GM19455 (cell line): ENCODE measurements at regions not wholly inside any gene's neighbourhood (a gene's known extent, or its start where the extent isn't known, plus 50 kb on each side); places are given as distances from the start of the nearest gene placed in this dataset.
"Not testable (repeated sequence)": the region's sequence is repeated elsewhere in the genome, so short reads cannot be mapped to it uniquely, and the experiment has no call there.

Experiments used
- ATAC-seq: cut with Tn5 transposase; IDR thresholded peaks from one replicate; pipeline ENCODE4 v1.9.1; 2021; ENCODE audit not compliant: unreplicated experiment

DNA sequence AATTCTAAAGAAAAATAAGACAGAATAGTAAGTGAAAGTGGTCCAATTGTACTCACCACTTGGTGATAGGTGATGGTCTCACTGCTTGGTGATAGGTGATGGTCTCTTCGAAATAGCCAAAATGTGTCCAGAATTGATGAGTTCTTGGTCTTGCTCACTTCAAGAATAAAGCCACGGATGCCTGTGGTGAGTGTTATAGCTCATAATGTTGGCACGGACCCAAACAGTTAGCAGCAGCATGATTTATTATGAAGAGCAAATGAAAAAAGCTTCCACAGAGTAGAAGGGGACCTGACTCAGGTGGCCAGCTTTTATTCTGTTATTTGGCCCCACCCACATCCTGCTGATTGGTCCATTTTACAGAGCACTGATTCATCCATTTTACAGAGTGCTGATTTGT is 272.6 kb downstream of the RPS4Y2 start:
- no peak for ATAC-seq

GRCh38 chrY:21033363-21033762 is 277.5 kb downstream of the RPS4Y2 start:
- no peak for ATAC-seq

GRCh38 chrY:21034151-21035061 is 278.5 kb downstream of the RPS4Y2 start:
- no peak for ATAC-seq

- ATAC-seq = not testable (repeated sequence)
Observed at GRCh38 chrY:21037398-21037797, 281.5 kb downstream of the RPS4Y2 start.

GRCh38 chrY:21039811-21040210 is 283.9 kb downstream of the RPS4Y2 start:
- ATAC-seq = no peak

GRCh38 chrY:21040711-21041110 is 284.8 kb downstream of the RPS4Y2 start:
- not testable (repeated sequence) for ATAC-seq

- ATAC-seq = no peak
Observed at GRCh38 chrY:21073079-21073478, 317.2 kb downstream of the RPS4Y2 start.

- ATAC-seq = no peak
Observed at GRCh38 chrY:21073641-21074260, 317.8 kb downstream of the RPS4Y2 start.

DNA sequence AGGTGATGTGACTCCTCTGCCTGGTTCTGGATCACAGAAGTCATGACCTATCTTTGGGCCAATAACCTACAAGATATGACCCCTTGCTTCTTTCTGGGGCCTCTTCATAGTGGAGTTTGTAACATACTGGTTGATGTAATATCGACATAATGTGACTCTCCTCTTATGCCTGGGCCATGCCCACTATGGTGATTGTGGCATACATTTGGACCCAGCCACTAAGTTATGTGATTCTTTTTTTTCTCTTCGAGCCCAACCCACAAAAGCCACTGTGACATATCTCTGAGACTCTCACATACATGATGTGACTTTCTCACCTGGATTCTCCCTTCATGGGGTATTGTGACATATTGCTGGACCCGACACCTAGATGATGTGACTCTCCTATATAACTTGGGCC is 319.8 kb downstream of the RPS4Y2 start:
- no peak for ATAC-seq

DNA sequence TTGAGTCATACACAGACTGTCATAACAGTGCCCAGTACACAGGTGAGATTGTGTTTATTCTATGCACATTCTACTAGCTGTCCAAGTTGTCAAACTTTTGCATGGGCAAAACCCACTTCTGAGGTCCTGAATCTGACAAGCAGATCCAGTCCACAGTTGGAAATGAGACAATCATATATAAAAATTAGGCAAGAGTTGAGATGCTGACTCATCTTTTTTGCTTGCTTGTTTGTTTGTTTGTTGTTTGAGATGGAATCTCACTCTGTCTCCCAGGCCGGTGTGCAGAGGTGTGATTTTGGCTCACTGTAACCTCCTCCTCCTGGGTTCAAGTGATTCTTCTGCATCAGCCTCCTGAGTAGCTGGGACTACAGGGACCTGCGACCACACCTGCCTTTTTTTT is 323.8 kb downstream of the RPS4Y2 start:
- ATAC-seq = no peak

GRCh38 chrY:21081640-21082611 is 326.0 kb downstream of the RPS4Y2 start:
- ATAC-seq = no peak

DNA sequence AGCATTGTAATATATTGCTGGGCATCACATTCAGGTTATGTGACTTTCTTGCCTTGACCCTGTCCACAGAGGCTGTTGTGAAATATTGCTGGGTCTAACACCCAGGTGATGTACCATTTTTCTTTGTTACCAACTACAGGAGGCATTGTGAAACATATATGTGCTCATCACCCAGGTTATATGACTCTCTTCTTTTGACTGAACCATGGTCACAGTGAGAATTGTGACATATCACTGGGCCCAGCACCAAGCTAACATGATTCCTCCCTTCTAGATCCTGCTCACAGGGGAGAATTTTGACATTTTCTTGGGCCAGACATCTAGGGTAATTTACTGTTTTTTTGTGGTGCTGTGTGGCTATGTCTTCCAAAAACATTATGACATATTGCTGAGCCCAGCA is 326.7 kb downstream of the RPS4Y2 start:
- ATAC-seq = no peak

- ATAC-seq = no peak
Observed at GRCh38 chrY:21091909-21092308, 336.0 kb downstream of the RPS4Y2 start.

DNA sequence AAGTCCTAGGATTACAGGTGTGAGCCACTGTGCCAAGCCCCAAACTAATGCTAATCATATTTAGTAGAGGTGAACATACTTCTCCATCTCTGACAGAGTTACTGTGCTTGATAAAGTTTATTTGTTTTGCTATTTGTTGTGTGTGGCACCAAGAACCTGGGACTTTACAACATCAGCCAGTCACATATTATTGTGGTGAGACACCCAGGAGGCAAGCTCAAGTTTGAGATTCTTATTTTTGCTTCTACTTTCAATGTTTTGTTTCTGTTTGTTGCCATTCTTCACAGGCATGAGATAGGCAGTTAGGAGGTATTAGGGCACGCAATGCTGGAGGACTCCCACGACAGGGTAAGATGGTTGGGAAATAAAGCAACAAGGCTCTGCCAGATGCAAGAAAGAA is 346.6 kb downstream of the RPS4Y2 start:
- ATAC-seq = no peak

DNA sequence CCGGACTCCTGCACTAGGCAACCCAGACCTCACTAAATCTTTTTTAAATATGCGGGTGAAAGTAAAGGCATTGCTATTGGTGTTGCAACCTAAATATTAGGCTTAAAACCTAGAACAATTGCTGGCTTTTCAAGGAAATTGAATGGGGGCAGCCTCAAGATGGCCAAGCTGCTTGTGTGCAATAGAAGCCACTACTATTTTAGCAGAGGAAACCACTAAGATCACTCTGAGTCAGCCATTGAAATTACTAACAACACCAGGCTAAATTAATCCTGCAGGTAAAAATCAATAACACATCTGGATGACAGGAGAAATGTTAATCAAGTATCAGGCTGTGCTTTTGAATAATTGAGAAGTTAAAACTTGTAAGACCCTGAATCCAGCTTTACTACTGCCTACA is 348.0 kb downstream of the RPS4Y2 start:
- ATAC-seq = no peak

DNA sequence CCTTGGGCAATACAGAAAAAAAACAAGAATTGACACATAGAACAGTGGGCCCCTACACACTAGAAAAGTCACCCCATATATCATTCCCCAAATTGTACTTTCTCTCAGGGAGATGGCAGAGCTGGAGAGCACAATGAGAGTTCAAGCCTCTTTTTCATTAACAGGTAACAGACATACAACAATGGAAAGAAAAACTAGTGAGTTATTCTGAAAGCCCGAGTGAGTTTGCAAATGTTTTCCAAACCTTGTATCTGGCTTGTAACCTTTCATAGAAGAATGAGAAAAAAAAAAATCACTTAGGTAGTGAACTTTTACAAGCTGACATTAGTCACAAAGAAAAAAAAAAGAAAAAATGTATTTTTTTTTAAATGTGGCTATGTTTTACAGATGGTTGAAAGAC is 349.6 kb downstream of the RPS4Y2 start:
- no peak for ATAC-seq

DNA sequence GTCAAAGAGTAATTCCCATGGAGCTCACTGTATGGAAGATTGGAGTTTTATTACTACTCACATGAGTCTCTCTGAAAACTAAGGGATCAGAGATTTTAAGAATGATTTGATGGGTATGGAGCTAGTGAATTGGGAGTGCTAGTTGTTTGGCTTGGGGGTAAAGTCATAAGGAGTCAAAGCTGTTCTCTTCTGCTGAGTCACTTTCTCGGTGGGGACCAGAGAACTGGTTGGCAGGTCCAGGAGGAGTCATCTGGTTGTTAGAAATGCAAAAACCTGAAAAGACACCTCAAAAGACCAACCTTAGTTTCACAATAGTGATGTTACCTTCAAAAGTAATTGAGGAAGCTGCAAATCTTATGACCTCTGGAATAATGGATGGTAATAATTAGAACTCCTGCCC is 355.4 kb downstream of the RPS4Y2 start:
- ATAC-seq = no peak

GRCh38 chrY:21121065-21121464 is 365.2 kb downstream of the RPS4Y2 start:
- ATAC-seq = no peak

GRCh38 chrY:21135591-21135990 is 375.5 kb upstream of the RBMY1B start:
- no peak for ATAC-seq

DNA sequence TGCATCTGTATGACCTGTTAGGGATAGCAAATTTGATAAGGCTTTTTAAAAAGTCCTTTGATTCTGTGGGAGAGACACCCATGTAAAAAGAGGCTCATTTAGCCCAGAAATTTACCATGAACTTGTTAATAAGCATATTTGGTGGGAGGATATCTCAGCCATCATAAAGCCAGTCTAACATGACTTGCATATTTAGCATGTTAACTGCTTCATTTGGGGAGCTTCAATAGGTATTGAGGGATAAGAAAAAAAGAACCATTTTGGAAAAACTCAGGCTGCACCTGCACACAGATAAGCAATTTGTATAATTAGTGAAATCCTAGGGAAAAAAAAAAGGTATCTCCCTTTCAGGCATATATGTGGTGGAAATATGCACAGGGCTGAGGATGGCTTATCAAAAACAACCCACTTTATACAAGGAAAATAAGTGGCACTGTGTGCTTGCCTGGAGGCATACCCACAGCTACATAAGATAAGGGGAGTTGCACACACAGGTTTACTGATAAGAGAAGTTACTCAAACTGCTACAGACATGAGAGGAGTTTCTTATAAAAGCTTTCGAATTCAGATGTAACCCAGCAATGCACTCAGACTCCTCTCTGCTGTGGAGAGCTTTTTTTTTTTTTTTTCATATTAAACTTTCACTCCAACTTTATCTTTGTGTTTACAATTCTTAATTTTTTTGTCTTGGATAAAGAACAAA is 372.9 kb upstream of the RBMY1B start:
- no peak for ATAC-seq

DNA sequence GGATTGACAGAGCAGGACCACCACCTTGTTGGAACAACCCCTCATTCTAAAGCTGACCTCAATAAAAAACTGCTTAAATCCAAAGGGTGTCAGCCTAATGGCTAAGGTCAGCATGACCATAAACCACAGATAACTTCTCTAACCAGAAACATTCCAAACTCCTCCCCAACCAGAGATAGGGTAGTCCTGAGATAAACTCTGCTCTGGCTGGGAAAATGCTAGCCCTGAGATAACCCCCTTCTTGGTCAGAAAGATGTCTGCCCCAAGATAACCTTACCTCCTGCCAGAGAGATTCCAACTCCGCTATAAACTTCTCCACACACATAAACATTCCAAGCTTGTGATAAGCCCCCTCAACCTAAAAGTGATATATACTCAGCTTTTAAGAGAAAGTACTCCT is 364.8 kb upstream of the RBMY1B start:
- ATAC-seq = no peak
